ENCODE measurements at regions not wholly inside any gene's neighbourhood (a gene's known extent, or its start where the extent isn't known, plus 50 kb on each side); places are given as distances from the start of the nearest gene placed in this dataset.
A peak's percentile ranks its signal among the peaks of the same experiment; 100 is the strongest.
"Not testable (repeated sequence)": the region's sequence is repeated elsewhere in the genome, so short reads cannot be mapped to it uniquely, and the experiment has no call there.

GRCh38 chr7:98774884-98775283 lies 94.9 kb downstream of the TMEM130 start:
- no peak for DNase-seq (ENCODE audit: low read depth)

GRCh38 chr7:98777051-98777450 lies 92.8 kb downstream of the TMEM130 start:
- no peak for DNase-seq (ENCODE audit: low read depth)

GRCh38 chr7:98778421-98778820 lies 91.4 kb downstream of the TMEM130 start:
- DNase-seq (ENCODE audit: low read depth) = no peak

- DNase-seq (ENCODE audit: low read depth) = no peak
Measured at GRCh38 chr7:98779800-98780587, 89.8 kb downstream of the TMEM130 start.

- DNase-seq (ENCODE audit: low read depth) = no peak
Measured at GRCh38 chr7:98784216-98784785, 85.5 kb downstream of the TMEM130 start.

- DNase-seq (ENCODE audit: low read depth) = no peak
Measured at GRCh38 chr7:98785929-98786571, 83.8 kb downstream of the TMEM130 start.

GRCh38 chr7:98788966-98789365 lies 80.8 kb downstream of the TMEM130 start:
- DNase-seq (ENCODE audit: low read depth) = peak; percentile 18

GRCh38 chr7:98794453-98794852 lies 75.4 kb downstream of the TMEM130 start:
- not testable (repeated sequence) for DNase-seq (ENCODE audit: low read depth)

GRCh38 chr7:98795741-98796493 lies 73.9 kb downstream of the TMEM130 start:
- DNase-seq (ENCODE audit: low read depth) = no peak
